ENCODE measurements at regions not wholly inside any gene's neighbourhood (a gene's known extent, or its start where the extent isn't known, plus 50 kb on each side); places are given as distances from the start of the nearest gene placed in this dataset.

DNA sequence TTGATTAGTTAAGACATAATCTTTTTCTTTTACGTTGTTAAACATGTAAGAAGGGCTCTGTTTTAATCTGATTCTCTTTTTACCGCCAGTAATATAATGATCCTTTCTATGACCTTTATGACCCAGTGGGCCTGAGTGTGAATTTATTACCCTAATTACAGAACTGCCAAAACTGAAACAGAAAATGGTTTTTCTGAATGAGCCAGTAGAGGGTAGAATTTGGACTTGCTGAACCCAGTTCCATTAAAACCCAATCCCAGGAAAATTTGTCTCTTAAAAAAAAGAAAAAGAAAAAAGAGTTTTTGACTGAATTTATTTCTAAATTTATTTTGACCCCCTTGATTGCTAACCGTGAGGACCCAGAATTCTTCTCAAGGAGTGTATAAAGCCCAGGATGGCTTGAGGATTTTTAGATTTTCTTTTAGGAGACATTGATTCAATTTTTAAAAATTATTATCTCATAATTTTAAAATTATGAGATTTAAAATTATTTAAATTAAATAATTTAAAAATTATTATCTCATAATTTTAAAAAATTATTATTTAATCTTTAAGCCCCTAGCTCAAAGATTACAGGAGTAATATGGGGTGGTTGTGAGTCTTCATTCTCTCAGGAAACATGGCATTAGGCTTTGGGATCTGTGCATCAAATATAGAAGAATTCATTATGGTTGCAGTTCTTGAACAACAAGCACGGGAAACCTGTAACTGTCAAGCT lies 94.1 kb upstream of the GLIS3 start:
- Histone ChIP-seq H3K27ac (ENCODE audit: low read depth in 1 of 2, low read length in 2 of 2) (no peak overlapping the region), H3K36me3 (ENCODE audit: insufficient read depth, low read length) (no peaks in the 10 kb centered on the region), H3K4me3 (ENCODE audit: low read length) (no peak overlapping the region), H3K27me3 (ENCODE audit: control insufficient read depth in 1 of 2, insufficient read depth in 2 of 2, low read length in 2 of 2) (no peaks in the 10 kb centered on the region), H3K9me3 (ENCODE audit: control insufficient read depth in 1 of 2, insufficient read depth in 1 of 2, low read length in 2 of 2) (no peaks in the 10 kb centered on the region), H3K4me1 (ENCODE audit: insufficient read depth, low read length) (no peaks in the 10 kb centered on the region)
- H3K36me3 Mint-ChIP-seq (ENCODE audit: low read depth) = no peaks in the 10 kb centered on the region
- H3K27ac Mint-ChIP-seq = no peak overlapping the region
- H3K4me3 Mint-ChIP-seq = no peak overlapping the region
- intact Hi-C loops (cut with DNase I, micrococcal nuclease) = no loop called here
- H3K4me1 Mint-ChIP-seq (ENCODE audit: low read depth) = no peaks in the 10 kb centered on the region
- DNase-seq (no peak), ATAC-seq (ENCODE audit: poor library complexity) (no peak)
- ChIA-PET CTCF (interaction anchor here (0.6 kb wide), 1 partner anchor 384 kb away, joined by 3 read pairs; no protein-coding TSS in a partner anchor), POLR2A (no interaction called here)
- no peaks in the 10 kb centered on the region for H3K9me3 Mint-ChIP-seq
- peaks cover 13% of the 10 kb centered on the region for H3K27me3 Mint-ChIP-seq
- TF ChIP-seq, protein P1, sequence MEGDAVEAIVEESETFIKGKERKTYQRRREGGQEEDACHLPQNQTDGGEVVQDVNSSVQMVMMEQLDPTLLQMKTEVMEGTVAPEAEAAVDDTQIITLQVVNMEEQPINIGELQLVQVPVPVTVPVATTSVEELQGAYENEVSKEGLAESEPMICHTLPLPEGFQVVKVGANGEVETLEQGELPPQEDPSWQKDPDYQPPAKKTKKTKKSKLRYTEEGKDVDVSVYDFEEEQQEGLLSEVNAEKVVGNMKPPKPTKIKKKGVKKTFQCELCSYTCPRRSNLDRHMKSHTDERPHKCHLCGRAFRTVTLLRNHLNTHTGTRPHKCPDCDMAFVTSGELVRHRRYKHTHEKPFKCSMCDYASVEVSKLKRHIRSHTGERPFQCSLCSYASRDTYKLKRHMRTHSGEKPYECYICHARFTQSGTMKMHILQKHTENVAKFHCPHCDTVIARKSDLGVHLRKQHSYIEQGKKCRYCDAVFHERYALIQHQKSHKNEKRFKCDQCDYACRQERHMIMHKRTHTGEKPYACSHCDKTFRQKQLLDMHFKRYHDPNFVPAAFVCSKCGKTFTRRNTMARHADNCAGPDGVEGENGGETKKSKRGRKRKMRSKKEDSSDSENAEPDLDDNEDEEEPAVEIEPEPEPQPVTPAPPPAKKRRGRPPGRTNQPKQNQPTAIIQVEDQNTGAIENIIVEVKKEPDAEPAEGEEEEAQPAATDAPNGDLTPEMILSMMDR (IDR thresholded peaks at IDR 0.05) = no peak

DNA sequence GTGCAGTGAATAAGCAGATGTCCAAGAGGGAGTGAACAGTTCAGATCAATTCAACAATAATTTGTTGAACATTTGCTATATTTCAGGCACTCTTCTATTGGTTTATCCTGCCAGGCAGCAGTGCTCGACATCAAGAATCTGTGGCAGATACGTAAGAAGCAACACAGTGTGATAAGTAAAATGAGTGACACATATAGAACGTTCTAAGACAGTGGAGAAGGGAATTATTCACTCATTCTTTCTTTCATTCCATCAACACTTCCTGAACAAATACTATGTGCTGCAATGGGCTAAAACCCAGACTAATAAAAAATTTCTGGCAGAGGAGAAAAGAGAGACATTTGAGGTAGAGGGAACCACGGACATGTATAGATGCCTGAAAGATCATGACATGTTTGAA lies 89.9 kb upstream of the GLIS3 start:
- no peaks in the 10 kb centered on the region for H3K9me3 ChIP-seq (ENCODE audit: control insufficient read depth in 1 of 2, insufficient read depth in 1 of 2, low read length in 2 of 2)
- H3K4me3 ChIP-seq (ENCODE audit: low read length) = no peak overlapping the region
- ATAC-seq (ENCODE audit: poor library complexity) = no peak
- TF ChIP-seq, protein P1 (IDR thresholded peaks at IDR 0.05) = no peak
- Mint-ChIP-seq H3K36me3 (ENCODE audit: low read depth) (no peaks in the 10 kb centered on the region), H3K9me3 (no peaks in the 10 kb centered on the region), H3K4me1 (ENCODE audit: low read depth) (peaks cover 4% of the 10 kb centered on the region), H3K4me3 (no peak overlapping the region), H3K27me3 (no peaks in the 10 kb centered on the region), H3K27ac (no peak overlapping the region)
- no peak overlapping the region for H3K27ac ChIP-seq (ENCODE audit: low read depth in 1 of 2, low read length in 2 of 2)
- H3K27me3 ChIP-seq (ENCODE audit: control insufficient read depth in 1 of 2, insufficient read depth in 2 of 2, low read length in 2 of 2) = no peaks in the 10 kb centered on the region
- H3K4me1 ChIP-seq (ENCODE audit: insufficient read depth, low read length) = no peaks in the 10 kb centered on the region
- POLR2A ChIA-PET = no interaction called here
- DNase-seq = no peak
- intact Hi-C loops (cut with DNase I, micrococcal nuclease) = loop anchor here (10.0 kb wide), 2 partner anchors 355 to 535 kb away; partner anchors contain the start of gene AK3 (in 1 of the 2)
- no peaks in the 10 kb centered on the region for H3K36me3 ChIP-seq (ENCODE audit: insufficient read depth, low read length)
- CTCF ChIA-PET = no interaction called here

DNA sequence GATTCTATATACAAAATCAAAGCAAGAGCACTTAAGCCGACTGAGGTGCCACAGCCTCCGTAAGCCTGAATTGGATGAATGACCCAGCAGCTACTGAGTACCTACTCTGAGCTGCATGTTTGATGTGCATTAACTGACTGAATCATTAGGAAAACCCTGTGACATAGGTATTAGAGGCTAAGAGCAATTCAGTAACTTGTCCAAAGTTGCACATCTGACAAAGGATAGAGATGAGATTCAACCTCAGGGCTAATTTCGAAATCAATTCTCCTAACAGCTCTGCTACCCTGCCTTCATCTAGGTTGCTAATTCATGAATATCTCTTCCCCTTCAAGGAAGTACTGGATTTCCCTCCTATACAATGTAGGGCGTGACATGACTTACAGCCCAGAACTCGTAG lies 89.1 kb upstream of the GLIS3 start:
- H3K36me3 ChIP-seq (ENCODE audit: insufficient read depth, low read length) = no peaks in the 10 kb centered on the region
- DNase-seq = no peak
- POLR2A ChIA-PET = no interaction called here
- intact Hi-C loops (cut with DNase I, micrococcal nuclease) = loop anchor here (10.0 kb wide), 2 partner anchors 356 to 536 kb away; partner anchors contain the start of gene AK3 (in 1 of the 2)
- Mint-ChIP-seq H3K27me3 (no peaks in the 10 kb centered on the region), H3K9me3 (no peaks in the 10 kb centered on the region), H3K36me3 (ENCODE audit: low read depth) (no peaks in the 10 kb centered on the region), H3K4me1 (ENCODE audit: low read depth) (peaks cover 4% of the 10 kb centered on the region), H3K4me3 (no peak overlapping the region), H3K27ac (no peak overlapping the region)
- H3K27ac ChIP-seq (ENCODE audit: low read depth in 1 of 2, low read length in 2 of 2) = no peak overlapping the region
- no peak overlapping the region for H3K4me3 ChIP-seq (ENCODE audit: low read length)
- no peaks in the 10 kb centered on the region for H3K27me3 ChIP-seq (ENCODE audit: control insufficient read depth in 1 of 2, insufficient read depth in 2 of 2, low read length in 2 of 2)
- ATAC-seq (ENCODE audit: poor library complexity) = no peak
- TF ChIP-seq, protein P1 (IDR thresholded peaks at IDR 0.05) = no peak
- H3K9me3 ChIP-seq (ENCODE audit: control insufficient read depth in 1 of 2, insufficient read depth in 1 of 2, low read length in 2 of 2) = no peaks in the 10 kb centered on the region
- H3K4me1 ChIP-seq (ENCODE audit: insufficient read depth, low read length) = no peaks in the 10 kb centered on the region
- CTCF ChIA-PET = no interaction called here
